ENCODE measurements at regions not wholly inside any gene's neighbourhood (a gene's known extent, or its start where the extent isn't known, plus 50 kb on each side); places are given as distances from the start of the nearest gene placed in this dataset.

GRCh38 chr16:86723689-86724088, 145.3 kb downstream of the FOXL1 start:
- DNase-seq (no peak), ATAC-seq (ENCODE audit: low read depth) (no peak)
- Mint-ChIP-seq H3K4me1 (no peaks in the 10 kb centered on the region), H3K9me3 (no peaks in the 10 kb centered on the region), H3K27me3 (no peaks in the 10 kb centered on the region), H3K36me3 (ENCODE audit: low read depth) (no peaks in the 10 kb centered on the region), H3K4me3 (no peak overlapping the region), H3K27ac (no peak overlapping the region)
- CTCF ChIA-PET: no interaction called here
- intact Hi-C loops (cut with micrococcal nuclease): no loop called here
- TF ChIP-seq CTCF (IDR thresholded peaks at IDR 0.05): no peak
- POLR2A ChIA-PET: no interaction called here

GRCh38 chr16:86725401-86725800, 147.1 kb downstream of the FOXL1 start:
- no peak overlapping the region for H3K4me3 Mint-ChIP-seq
- CTCF ChIA-PET: no interaction called here
- no peaks in the 10 kb centered on the region for H3K4me1 Mint-ChIP-seq
- ATAC-seq (ENCODE audit: low read depth) (no peak), DNase-seq (no peak)
- no peak for TF ChIP-seq CTCF (IDR thresholded peaks at IDR 0.05)
- H3K27me3 Mint-ChIP-seq: no peaks in the 10 kb centered on the region
- no peak overlapping the region for H3K27ac Mint-ChIP-seq
- POLR2A ChIA-PET: no interaction called here
- intact Hi-C loops (cut with micrococcal nuclease): no loop called here
- H3K36me3 Mint-ChIP-seq (ENCODE audit: low read depth): no peaks in the 10 kb centered on the region
- H3K9me3 Mint-ChIP-seq: no peaks in the 10 kb centered on the region

GRCh38 chr16:86726340-86726739, 148.0 kb downstream of the FOXL1 start:
- CTCF ChIA-PET: no interaction called here
- no peak for TF ChIP-seq CTCF (IDR thresholded peaks at IDR 0.05)

GRCh38 chr16:86727131-86727530, 148.8 kb downstream of the FOXL1 start:
- Mint-ChIP-seq H3K4me3 (no peak overlapping the region), H3K27me3 (peaks cover 10% of the 10 kb centered on the region), H3K36me3 (ENCODE audit: low read depth) (no peaks in the 10 kb centered on the region), H3K4me1 (no peaks in the 10 kb centered on the region), H3K27ac (no peak overlapping the region), H3K9me3 (no peaks in the 10 kb centered on the region)
- TF ChIP-seq CTCF (IDR thresholded peaks at IDR 0.05): no peak
- intact Hi-C loops (cut with micrococcal nuclease): no loop called here
- DNase-seq: no peak
- POLR2A ChIA-PET: no interaction called here
- CTCF ChIA-PET: no interaction called here
- no peak for ATAC-seq (ENCODE audit: low read depth)

More at GRCh38 chr16:86726340-86726739, 148.0 kb downstream of the FOXL1 start:
- H3K27ac Mint-ChIP-seq: no peak overlapping the region
- no peaks in the 10 kb centered on the region for H3K9me3 Mint-ChIP-seq
- ATAC-seq (ENCODE audit: low read depth) (no peak), DNase-seq (no peak)
- no peaks in the 10 kb centered on the region for H3K36me3 Mint-ChIP-seq (ENCODE audit: low read depth)
- H3K27me3 Mint-ChIP-seq: peaks cover 4% of the 10 kb centered on the region
- no peak overlapping the region for H3K4me3 Mint-ChIP-seq
- intact Hi-C loops (cut with micrococcal nuclease): no loop called here
- H3K4me1 Mint-ChIP-seq: no peaks in the 10 kb centered on the region
- POLR2A ChIA-PET: no interaction called here

- ATAC-seq (ENCODE audit: low read depth) (no peak), DNase-seq (no peak)
- POLR2A ChIA-PET: no interaction called here
- Mint-ChIP-seq H3K36me3 (ENCODE audit: low read depth) (no peaks in the 10 kb centered on the region), H3K4me1 (no peaks in the 10 kb centered on the region), H3K4me3 (no peak overlapping the region), H3K27ac (no peak overlapping the region), H3K27me3 (peaks cover 13% of the 10 kb centered on the region), H3K9me3 (no peaks in the 10 kb centered on the region)
- intact Hi-C loops (cut with micrococcal nuclease): no loop called here
- TF ChIP-seq CTCF (IDR thresholded peaks at IDR 0.05): no peak
- CTCF ChIA-PET: no interaction called here
These were observed 149.3 kb downstream of the FOXL1 start for GRCh38 chr16:86727632-86728031.

All from activated B cell treated with CpG ODN at 0.5 μM for 24 hours (primary cell).